Stimulated activated CD8-positive, alpha-beta memory T cell treated with anti-CD3 and anti-CD28 coated beads, Interleukin-2, amount 100 ng/mL, for 48 hours (primary cell): ENCODE measurements at regions not wholly inside any gene's neighbourhood (a gene's known extent, or its start where the extent isn't known, plus 50 kb on each side); places are given as distances from the start of the nearest gene placed in this dataset.

Experiments
- DNase-seq, 2 donors: peaks; one replicate each; pipeline ENCODE4 v3.0.0-alpha.2; 2020; ENCODE audit warnings: low read depth in 2 of 2

DNA sequence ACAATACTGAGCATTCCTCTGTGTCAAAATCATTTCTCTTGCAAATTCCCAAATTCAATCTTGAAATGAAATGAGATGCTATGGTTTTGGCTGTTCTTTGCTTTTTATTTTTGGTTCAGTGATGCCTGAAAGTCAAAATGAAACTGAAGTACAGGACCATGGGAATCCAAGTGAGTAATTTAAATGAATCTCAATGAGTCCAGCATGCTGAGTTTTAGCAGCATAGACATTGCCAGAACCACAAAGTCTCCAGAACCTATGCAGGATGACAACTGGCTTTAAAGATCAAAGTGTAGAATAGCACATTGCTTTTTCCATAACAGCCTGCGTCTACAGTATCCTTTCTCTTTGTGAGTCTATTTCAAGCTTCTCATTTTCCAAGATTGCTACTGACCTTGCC, 1050.7 kb upstream of the PIK3C3 start:
- no peak for DNase-seq

DNA sequence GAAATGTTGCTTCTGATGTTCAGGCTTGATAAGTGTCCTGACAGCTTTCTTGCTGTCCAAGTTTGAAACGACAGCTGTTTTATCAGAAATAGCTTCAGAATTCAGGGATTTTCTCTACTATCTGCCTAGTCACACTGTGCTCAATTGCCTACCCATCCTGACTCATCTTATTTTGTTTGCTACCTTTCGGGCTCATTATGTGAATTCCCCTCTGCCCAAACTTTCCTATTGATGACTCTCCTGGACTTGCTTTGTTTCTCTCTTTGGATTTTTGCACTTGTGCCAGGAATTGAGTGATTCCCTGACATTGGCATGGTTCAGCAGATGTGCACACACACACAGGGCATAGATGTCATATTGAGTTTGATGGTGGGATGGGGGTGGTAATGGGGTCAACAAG, 1052.6 kb upstream of the PIK3C3 start:
- DNase-seq = no peak

DNA sequence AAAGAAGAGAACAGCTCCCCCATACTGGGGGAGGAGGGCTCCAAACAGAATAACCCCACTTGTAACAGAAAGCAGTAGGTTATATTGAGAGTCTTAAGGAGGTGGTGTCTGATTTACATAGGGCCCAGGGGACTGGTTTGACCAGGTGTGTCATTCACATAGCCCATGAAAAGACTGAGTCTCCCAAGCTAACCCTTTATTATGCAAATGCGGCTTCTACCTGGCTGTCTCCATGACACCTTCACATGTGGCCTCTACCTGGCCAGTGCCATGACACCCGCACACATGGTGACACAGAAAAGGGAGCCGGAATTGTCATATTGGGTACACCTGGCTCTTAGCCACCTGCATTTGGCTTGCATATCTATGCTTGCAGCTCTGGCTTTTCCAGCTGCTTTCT, 1057.2 kb upstream of the PIK3C3 start:
- no peak for DNase-seq

DNA sequence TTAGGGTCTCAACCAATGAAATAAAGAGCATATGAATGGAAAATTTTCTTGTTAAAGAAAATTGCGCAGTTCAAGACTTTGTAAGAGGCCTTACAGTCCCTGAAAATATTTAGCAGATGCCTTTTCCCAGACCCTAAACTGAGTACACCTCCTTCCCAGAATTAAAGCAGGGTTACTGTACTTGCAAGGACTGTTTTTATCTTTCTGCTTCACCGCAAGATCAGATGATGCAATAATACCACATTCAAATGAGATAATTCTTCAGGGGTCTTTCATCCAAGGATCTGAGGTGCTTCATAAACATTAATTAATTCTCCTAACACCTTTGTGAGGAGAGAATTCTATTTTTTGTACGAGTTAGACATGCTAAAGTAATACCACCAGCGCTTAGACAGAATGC, 1071.8 kb upstream of the PIK3C3 start:
- no peak for DNase-seq

DNA sequence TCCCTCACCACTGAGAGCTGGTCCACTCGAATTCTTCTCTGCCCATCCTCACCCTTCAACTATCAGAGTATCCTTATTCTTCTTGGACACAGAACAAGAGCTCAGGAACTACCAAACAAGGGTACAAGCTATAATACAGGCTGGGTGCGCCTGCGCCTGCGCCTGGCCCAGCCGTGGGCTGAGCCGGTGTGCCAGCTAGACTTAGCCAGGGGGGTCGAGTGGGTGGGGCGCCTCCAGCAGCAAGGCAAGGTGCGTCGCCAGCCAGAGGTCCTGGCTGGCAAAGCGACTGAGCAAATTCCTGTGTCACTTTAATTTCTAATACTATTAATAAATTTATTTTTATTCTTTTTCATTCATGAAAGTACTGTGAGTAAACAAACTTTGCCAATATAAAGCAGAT, 1072.6 kb upstream of the PIK3C3 start:
- DNase-seq = no peak

DNA sequence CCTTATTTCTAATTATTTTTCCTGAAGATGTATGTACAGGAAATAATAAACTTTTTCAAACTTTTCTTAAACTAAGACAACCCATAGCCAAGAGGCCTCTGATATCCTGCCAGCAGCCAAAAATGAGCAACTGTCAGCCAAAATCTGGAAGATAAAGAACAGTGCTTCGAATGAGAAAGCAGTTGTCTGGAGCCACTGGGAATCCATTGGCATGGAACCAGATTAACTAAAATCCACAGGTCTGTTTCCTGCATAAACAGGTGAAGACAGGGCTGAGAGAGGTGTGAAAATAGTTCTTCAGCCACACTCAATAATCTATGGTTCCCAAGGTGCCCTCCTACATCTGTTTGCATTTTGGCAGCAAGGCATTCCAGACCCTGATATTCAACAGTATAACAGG, 1076.7 kb upstream of the PIK3C3 start:
- no peak for DNase-seq

DNA sequence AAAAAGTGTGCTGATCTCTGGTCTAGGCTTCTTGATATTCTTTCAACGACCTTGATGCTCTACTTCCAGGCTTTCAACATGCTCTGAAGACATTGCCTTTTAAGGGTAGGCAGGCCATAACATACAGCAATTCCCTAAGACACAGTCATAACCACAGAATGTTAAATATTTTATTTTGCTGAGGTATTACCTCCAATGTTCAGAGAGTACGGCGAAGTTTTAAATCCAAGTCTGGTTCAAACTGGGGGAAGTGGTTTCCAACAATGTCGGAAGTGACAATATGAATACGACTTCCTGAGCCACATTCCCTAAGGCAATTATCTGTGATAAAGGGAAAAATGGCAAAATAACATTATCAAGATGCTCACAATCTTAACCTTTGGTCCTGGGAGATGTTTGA, 1077.9 kb upstream of the PIK3C3 start:
- DNase-seq = no peak

DNA sequence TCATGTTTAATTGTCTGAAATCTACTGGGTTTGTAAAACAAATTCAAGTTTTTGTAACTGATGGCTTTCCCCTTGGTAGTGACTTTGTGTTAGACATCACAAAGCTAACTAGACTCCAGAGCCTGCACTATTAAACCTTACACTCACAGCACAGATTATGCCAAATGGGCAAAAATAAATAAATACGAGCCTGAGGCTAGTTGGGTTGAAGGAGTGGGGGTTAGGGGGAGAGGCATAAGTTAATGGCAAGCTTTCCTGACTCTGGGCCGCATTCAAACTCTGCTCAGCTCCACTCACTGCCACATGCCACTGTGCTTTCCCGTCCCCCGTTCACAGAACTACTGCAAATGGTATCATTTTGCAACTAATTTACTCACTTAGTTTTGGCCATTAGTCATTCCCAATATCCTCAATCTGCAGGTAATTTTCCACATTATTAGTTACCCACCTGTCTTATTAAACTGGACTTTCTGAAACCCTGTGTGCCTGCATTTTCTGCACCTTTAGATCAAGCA, 1079.9 kb upstream of the PIK3C3 start:
- no peak for DNase-seq

DNA sequence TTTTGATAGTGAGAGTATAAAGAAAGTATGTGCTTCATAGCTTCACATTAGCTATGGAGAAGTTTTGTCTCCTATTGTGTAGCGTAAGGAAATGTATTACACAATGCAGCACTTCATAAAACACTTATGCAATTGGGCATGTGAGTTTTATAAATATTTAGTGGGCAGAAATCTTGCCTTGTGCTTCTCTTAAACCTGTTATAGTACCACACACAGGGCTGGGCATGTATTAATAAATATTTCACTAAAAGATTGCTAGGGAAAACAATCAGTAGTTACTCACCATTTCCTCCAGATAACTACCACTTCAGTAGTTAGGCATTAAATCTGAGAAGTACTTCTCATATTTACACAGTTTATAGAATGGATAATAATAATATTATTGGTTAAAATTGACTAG, 1080.8 kb upstream of the PIK3C3 start:
- DNase-seq = no peak

DNA sequence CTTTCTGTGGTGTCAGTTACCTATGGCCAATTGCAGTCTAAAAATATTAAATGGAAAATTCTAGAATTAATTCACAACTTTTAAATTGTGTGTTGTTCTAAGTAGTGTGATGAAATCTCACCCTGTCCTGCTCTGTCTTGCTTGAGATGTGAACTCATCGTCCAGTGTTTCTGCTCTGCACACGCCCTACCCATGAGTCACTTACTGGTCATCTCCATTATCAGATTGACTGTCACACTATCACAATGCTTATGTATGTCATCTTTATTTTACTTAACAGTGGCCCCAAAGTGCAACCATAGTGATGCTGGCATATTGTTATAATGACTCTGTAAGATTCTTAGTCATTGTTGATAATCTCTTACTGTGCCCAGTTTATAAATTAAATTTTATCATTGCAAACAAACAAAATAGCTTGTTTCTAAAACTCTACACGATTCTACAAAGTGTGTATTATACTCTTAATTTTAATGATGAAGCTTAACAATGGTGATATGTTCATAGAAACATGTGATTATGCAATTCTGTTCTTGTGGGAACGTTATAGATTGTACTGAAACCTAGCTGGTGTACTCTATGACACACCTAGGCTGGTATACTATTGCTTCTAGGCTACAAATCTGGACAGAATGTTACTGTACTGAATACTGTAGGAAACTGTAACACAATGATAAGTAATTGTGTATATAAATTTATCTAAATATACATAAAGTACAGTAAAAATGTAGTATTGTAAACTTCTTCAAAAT, 1086.8 kb upstream of the PIK3C3 start:
- DNase-seq = no peak

DNA sequence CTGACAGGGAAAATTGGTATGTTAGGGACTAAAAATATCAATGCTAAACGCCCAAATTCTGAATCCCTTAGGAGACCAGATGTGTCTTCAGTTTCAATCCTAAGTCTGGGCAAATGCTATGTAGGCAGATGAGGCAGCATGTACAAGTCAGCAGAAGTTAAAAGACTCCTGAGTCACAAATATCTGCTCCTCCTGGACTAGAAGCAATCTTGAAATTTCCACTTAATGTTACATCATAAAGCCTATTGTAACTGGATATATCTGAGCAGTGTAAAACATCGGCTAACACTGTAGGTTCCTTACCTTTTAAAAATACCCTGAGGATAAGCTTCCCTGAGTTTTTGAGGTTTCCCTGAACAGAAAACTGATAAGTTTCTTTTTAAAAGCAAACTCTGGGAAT, 1087.6 kb upstream of the PIK3C3 start:
- no peak for DNase-seq

DNA sequence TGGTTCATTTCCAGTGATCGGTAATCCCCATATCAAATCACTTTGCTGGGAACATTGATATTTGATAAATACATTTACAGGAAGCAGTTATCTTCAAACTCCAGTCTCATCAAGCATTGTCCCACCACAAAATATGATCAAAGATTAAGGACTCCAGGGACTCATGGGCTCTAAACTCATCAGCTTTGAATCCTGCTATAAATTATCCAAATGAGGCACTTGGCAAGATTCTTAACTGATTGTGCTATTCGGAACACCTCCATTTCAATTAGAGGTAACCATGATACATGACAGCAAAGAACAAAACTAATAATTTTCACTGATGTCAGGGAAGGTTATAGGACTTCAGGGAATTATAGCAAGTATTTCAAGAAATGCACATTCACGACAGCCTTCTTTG, 1088.1 kb upstream of the PIK3C3 start:
- DNase-seq = no peak

DNA sequence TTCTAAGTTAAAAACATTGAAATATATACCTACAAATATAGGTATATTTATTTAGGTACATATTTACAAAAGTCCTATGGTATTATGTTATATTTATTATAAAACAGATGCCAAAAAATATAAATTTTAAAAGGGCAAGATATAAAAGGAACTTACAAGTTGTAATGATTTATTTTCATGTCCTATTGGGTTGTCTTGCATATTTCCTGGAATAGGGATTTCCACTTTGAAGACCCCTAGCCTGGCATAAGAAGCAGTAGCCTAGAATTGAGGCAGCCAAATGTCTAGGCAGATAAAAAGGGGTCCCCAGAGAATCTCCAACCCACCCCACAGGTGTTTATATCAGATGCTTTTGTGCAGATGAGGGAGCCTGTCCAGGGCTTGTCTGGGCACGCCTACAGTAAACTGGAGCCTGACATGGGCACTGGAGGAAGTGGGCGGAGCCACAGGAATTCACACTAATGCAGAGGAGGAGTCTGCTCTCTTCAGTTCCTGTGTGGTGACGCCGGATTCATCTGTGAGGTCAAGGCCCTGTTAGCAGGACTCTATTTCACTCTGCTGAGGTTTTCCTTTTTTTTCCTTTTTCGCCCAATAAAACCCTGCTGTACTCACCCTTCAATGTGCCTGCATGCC, 1088.9 kb upstream of the PIK3C3 start:
- DNase-seq = no peak

DNA sequence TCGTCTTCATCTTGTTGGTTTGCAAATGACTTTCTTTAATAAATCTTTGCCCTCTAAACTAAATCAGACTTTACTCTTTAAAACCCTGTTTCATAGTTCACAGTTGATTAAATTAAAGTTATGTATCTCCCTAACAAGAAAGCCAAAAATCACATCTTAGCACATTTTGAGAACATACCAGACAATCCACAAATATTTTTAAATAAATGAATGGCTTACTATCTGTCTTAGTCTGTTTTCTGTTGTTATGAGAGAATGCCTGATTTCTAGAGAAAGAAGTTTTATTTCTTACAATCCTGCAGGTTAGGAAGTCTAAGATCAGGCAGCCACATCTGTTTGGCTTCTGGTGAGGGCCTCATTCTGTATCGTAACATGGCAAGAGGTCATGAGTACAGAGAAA, 1090.2 kb upstream of the PIK3C3 start:
- no peak for DNase-seq

DNA sequence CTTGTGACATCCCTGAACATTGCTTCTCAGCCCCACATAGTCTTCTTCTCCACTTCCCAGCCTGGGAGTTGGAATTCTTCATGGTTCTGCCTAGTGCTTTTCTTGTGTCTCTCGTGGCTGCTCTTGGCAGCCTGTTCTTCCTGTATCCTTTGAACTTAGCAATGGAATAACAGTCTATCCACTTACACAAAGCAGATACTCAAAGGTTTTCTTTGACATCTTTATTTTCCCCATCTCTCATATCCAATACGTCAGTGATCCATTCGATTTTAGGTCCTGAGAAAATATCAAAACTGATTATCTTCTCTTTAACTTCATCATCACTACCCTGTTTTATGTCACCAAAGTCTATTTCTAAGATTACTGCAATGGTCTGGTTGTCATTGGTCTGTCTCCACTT, 1091.2 kb upstream of the PIK3C3 start:
- no peak for DNase-seq

DNA sequence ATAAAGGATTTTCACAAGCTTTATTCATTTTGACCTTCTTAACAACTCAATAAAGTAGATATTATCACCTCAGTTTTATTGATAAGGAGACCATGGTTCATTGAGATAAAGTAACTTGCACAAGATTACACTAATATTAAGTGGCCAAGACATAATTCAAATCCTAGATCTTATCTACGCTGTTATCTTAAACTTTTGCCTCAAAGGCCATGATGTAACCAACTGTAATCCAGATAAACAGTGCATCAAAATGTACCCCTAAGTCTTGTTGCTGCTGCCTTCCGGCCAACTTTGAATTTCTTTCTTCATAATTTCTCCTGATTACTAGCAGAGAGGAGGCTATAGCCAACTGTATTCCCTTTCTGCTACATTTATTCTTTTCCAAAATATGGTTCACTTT, 1094.8 kb upstream of the PIK3C3 start:
- DNase-seq = no peak

DNA sequence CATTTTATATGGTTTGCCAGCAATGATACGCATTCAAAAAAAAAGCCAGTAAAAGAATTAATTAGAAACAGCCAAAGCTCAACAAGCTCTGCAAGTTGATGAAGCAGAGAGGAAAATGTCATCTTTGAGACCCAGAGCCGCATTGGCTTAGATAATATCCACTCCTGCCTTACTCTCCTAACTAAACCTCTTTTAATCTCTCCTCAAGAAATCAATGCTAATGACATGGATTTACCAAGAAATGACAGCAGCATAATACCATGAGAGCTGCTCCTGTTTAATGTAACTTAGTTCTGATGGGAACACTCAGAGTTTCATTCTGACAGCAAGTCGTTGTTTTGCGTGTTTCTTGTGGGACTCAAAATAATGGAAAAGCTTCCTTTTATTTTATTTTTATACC, 1099.4 kb upstream of the PIK3C3 start:
- no peak for DNase-seq

DNA sequence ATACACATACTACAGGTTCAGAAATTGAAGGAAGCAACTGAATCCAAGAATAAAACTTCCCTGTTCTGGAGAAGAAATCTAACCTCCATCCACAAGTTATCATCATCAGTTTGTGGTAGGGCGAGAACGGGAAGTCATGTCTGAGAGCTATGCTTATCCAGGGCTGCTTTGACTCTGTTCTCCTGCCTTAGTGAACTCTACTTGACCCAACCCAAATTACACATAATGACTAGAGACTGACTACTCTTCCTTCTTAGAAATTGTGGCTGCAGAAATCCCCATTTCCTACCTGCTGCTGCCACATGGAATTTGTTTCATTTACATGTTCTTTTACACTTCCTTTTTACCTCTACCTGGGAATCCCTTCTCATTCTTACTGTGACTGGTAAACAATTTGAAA, 1102.6 kb upstream of the PIK3C3 start:
- DNase-seq = no peak

DNA sequence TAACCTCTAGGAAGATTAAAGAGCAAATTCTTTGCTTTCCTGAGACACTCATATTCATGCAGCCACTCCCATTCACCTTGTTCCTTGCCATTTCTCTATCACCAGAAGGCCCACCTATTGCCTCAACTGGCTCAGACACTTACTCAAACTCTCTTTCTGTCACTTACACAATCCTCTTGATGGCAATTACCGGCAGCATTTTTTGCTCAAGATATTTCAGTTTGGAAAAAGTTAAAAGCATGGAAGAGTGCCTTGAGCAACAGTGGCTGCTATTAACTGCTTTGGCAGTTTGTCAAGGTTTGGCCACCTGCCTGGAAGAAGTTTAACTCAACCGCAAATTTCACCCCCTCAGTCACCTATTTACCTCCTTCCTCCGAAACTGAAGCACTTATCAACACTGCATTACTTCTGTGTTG, 1104.0 kb upstream of the PIK3C3 start:
- DNase-seq = no peak

DNA sequence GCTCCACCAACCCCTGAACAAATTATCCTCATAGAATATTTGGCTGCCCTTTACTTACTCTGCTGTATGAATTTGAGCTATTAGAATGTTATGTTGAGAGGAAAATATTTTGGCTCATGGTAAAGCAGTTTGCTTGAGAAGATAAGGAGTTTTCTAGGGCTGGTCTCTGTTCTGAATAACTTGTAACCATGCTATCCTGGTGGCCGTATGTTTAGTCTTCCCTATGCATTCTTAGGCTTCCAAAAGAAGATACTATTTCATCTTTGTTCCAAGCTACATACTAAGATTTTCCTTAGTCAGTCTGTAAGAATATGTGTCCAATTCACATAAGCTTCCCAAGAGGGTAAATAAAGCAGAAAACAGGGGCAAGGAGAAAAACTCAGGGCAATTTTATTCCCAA, 1105.1 kb upstream of the PIK3C3 start:
- DNase-seq = no peak

DNA sequence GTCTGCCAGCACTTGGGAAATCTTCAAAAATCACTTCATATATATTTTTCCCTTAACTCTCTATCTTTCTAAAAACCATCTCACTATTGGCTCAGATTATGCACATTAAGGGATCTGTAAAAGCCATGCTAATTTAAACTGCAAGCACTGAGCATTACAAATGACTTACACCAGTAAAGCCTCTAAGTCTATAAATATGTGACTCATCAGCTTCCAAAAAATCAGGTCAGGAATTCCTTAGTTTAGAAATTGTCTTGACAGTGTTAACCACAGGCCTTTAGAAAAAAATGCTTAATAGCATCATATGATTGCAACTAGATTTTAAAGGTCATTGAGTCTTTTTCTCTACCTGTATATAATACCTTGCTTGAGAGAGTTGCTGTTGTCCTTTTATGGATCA, 1113.6 kb upstream of the PIK3C3 start:
- no peak for DNase-seq

DNA sequence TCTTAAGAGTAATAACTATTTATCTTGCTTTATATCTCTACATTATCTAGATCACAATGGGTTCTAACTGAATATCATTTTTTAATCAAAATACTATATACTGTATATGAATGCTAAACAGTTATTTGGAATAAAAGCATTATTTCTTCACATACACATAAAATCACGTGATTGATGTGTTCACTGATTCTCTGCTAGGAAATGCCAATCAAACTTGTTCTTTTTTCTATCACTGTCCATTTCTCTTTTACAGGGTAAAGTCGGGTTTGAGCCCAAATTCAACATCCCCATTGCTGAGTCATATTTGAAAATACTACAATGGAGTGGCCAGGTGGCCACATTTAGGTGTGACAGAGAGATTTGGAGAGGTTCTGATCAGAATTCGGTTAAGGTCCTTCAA, 1114.0 kb upstream of the PIK3C3 start:
- DNase-seq = no peak

DNA sequence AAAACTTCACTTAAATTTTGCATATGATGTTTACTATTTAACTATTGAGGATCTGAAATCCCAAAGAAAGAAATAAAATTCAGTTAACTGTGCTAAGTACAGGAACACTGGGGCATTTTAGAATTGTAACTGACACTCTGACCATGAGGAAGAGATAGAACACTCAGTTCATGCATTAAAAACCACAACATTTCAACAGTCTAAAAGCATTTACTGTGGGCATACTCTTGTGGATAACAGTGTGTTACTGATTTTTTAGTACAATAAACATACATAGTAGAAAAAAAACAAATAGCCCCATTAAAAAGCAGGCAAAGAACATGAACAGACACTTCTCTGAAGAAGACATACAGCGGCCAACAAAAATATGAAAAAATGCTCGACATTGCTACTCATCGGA, 1122.7 kb upstream of the PIK3C3 start:
- DNase-seq = no peak

DNA sequence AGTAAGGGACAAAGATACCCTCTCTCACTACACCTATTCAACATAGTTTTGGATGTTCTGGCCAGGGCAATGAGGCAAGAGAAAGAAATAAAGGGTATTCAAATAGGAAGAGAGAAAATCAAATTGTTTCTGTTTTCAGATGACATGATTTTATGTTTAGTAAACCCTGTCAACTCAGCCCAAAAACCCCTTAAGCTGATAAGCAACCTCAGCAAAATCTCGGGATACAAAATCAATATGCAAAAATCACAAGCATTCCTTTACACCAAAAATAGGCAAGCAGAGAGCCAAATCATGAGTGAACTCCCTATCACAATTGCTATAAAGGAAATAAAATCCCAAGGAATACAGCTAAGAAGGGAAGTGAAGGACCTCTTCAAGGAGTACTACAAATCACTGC, 1130.7 kb upstream of the PIK3C3 start:
- DNase-seq = no peak
